HG02759 (cell line): ENCODE measurements at regions not wholly inside any gene's neighbourhood (a gene's known extent, or its start where the extent isn't known, plus 50 kb on each side); places are given as distances from the start of the nearest gene placed in this dataset.
A peak's percentile ranks its signal among the peaks of the same experiment; 100 is the strongest.

Source experiments
- ATAC-seq: cut with Tn5 transposase; IDR thresholded peaks from one replicate; pipeline ENCODE4 v1.9.1; 2021; ENCODE audit warnings: mild to moderate bottlenecking, moderate library complexity; ENCODE audit not compliant: unreplicated experiment

GRCh38 chr2:217261452-217261851 is 401.6 kb upstream of the TNP1 start:
- no peak for ATAC-seq

DNA sequence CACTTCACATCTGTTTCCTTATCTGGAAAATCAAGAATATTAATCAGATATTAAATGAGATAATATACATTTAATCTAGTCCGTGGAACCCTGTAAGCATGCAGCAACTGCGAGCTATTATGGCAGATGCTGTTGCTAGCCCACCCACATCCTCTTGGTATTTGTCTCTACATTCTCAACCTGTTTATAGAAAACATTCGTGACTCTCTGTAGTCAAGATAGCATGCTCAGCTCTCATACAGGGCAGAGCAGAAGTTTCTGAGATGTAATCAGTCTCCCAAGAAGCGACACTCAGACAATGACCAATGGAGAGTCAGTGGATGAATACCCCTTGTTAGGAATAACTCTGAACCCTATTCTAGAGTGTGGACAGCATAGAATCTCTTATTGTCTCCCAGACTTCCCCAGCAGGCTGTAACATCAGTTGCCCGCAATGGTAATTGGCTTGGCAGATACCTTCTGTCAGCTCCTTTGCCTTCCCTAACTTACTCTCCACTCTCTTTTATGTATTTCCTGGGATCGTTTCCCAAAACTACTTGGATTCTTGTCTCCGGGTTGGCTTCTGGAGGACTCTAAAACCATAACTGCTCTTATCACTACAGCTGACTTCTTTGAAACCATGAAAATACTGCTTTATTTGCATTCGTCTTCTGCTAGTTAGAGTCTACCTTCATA is 400.7 kb upstream of the TNP1 start:
- ATAC-seq: no peak

- ATAC-seq: no peak
Observed at GRCh38 chr2:217258170-217258569, 398.3 kb upstream of the TNP1 start.

DNA sequence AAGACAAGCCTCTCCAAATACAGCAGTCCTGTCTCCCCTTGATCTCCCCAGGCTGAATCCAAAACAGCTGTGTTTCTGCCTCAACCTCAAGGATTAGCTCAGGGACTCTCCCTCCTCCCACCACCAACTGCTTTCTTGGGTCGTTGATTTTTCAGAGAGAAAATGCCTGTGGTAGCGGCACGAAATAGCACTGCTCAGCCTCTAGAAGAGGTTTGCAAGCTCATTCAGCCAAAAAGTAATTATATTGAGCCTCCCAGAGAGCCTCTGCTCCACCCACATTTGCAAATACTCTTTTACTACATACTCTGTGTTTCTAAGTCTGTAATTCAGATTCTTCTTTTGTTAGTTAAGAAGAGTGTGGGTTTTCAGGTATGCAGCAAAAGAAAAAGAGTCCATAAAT is 396.4 kb upstream of the TNP1 start:
- ATAC-seq: no peak

DNA sequence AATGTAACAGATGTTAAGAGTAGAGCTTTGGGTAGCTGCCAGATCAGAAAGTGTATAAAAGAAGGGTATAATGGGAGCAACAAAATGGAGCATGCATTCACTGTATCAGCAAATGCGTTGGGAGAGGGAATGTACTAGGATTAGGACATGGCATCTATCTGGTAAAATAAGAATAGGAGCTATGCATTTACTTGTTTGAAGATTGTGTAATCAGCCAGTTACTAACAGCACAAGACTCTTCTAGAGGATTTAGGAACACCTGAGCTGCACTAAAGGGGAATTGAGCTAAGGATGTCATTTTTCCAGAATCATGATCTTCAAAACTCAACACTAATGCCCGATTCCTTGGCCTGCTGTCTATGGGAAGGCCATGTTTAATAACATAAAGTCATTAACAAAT is 394.2 kb upstream of the TNP1 start:
- no peak for ATAC-seq

- ATAC-seq: no peak
Observed at GRCh38 chr2:217252181-217252580, 392.3 kb upstream of the TNP1 start.

- ATAC-seq: no peak
Observed at GRCh38 chr2:217250013-217250524, 390.2 kb upstream of the TNP1 start.

DNA sequence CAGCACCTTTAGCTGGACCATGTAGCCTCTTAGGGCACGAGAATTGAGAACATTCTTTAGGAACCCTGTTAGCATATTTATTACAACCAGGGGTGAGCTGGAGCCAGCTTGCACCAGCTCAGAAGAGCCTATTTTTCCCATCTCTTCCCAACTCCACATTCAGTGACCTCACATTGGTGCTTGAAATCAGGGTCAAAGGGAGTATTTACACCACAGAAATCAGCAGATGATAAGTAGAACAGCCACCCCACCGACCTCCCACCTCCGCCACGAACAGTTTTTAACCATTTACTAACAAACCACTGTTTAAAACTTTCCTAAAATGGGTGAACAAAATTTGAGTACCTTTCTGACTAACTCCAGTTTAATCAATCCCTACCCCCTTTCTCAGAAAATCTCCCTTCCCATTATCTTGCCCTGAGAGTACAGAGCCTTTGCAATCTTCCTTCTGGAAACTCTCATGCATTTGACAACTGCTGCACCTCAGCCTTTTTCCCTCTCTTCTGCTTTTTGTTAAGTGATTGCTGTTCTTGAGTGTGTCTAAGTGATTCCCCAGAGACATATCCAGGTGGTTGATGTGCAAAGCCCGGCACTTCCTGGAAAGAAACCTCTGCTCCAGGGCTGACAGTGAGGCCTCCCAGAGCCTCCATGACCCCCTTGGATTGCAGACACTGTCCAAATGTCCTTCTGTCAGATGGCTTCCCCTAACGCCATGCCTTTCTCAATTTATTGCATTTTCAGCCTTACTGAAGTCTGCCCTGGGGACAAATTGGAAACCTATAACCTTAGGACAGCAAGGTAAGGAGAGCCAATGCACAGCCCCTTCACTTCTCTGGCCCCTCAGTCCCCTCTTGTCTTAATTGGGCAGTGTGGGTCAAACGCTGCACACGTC is 389.5 kb upstream of the TNP1 start:
- ATAC-seq: no peak

GRCh38 chr2:217248312-217248935 is 388.6 kb upstream of the TNP1 start:
- peak; percentile 85 for ATAC-seq

DNA sequence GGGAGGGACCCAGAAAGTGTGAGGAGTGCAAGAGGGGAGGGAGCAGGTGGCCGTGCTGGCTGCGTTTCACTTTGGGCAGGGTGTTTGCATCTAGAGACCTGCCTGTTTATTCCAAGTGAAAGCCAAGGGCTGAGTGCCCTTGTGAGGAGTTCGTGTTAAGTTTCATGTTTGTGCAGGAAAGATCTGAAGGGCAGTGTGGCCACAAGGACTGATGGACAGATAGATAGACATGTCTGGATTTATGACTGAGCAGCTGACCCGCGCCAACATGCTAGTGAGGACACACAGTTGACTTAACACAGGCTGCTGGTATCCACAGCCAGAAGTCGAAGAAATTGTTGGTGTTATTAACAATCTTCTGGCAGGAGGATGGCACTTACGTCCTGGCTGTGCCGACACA is 387.6 kb upstream of the TNP1 start:
- ATAC-seq: no peak

GRCh38 chr2:217246108-217246507 is 386.2 kb upstream of the TNP1 start:
- ATAC-seq: no peak

DNA sequence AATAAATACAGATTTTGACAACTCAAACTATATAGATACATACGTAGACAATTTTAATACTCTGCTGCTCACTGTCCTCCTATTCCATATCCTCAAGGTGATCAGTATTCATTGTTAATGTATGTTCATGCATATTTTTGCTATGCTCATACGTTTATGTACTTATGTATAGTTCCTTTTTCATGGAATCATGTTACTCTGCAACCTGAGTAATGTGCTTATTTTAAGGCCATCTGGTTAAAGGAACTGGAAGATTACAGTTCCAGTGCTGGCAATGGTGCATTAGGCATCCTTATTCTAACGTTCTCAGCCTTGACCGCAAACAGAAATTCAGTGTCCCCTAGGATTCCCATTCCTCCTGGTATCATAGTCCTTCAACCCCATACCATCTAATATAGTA is 385.0 kb upstream of the TNP1 start:
- no peak for ATAC-seq

DNA sequence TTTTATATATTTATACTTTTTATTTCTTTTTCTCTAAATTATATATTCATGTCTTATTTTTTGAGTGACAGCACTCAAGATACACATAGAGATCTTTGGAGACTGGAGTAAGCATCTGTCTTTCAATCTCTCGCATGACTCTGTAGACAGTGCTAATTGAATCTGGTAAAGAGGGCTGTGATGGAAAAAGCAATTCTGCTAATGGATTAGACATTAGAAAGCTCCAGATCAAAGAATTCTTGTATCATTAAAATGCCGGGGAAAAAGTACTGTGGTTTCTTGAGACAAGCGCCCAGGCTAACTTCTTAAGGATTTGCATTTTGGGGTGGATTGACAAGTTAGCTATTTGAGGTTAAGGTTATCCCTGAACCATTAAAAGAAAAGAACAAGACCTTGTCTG is 383.1 kb upstream of the TNP1 start:
- ATAC-seq: no peak

- ATAC-seq: no peak
Observed at GRCh38 chr2:217231724-217232123, 371.9 kb upstream of the TNP1 start.

- ATAC-seq: no peak
Observed at GRCh38 chr2:217231212-217231611, 371.3 kb upstream of the TNP1 start.

DNA sequence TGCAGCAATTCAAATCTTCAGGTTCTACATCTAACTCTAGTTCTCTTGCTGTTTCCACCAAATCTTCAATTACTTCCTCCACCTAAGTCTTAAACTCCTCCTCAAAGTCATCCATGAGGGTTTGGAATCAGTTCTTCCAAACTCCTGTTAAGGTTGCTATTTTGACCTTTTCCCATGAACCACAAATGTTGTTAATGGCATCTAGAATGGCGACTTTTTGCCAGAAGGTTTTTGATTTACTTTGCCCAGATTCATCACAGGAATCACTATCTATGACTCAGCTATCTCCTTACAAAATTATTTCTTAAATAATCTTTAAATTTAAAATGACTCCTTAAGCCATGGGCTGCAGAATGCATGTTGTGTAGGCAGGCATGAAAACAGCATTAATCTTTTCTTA is 368.9 kb upstream of the TNP1 start:
- ATAC-seq: no peak

- no peak for ATAC-seq
Observed at GRCh38 chr2:217227794-217228193, 367.9 kb upstream of the TNP1 start.

- no peak for ATAC-seq
Observed at GRCh38 chr2:217225596-217225995, 365.7 kb upstream of the TNP1 start.

- peak; percentile 83 for ATAC-seq
Observed at GRCh38 chr2:217223222-217223930, 363.5 kb upstream of the TNP1 start.

GRCh38 chr2:217222309-217222910 is 362.5 kb upstream of the TNP1 start:
- ATAC-seq: peak; percentile 37
